Hepatocyte (in vitro differentiated cells): ENCODE measurements at regions not wholly inside any gene's neighbourhood (a gene's known extent, or its start where the extent isn't known, plus 50 kb on each side); places are given as distances from the start of the nearest gene placed in this dataset.

Source experiments
- CTCF ChIP-seq: fragments of 200-600 bp; sonication (generic); IDR thresholded peaks from 2 replicates; pipeline ENCODE4 v1.5.1; 2016; ENCODE audit warnings: antibody characterized with exemption, mild to moderate bottlenecking; ENCODE audit not compliant: poor library complexity
- EZH2 ChIP-seq: fragments of 200-600 bp; sonication (generic); IDR thresholded peaks from 2 replicates; pipeline ENCODE4 v1.6.1; 2016; ENCODE audit warnings: antibody characterized with exemption, mild to moderate bottlenecking, borderline replicate concordance
- EZH2phosphoT487 ChIP-seq: fragments of 200-600 bp; sonication (generic); IDR thresholded peaks from one replicate; pipeline ENCODE4 v1.6.1; 2018; ENCODE audit warnings: antibody characterized with exemption, mild to moderate bottlenecking, low read depth, moderate library complexity; ENCODE audit not compliant: unreplicated experiment, severe bottlenecking

GRCh38 chr13:22137361-22138050, 466.6 kb downstream of the FGF9 start:
- TF ChIP-seq CTCF (no peak), EZH2 (no peak), EZH2phosphoT487 (no peak)
